MCF 10A (cell line): ENCODE measurements at regions not wholly inside any gene's neighbourhood (a gene's known extent, or its start where the extent isn't known, plus 50 kb on each side); places are given as distances from the start of the nearest gene placed in this dataset.

Experiments
- BruUV-seq: library from RNA; stranded (reverse); fragments of 400-500 nt; replicated peaks from 2 replicates; lab custom pipeline; 2021; lab: Mats Ljungman, UMichigan
- CTCF ChIA-PET: fragments of 300-600 bp; sonication (Branson Sonifier 250); formaldehyde crosslinking; extraction: SDS; loops from one replicate; lab custom pipeline; 2021; ENCODE audit warnings: antibody characterized with exemption, inconsistent platforms; lab: Yijun Ruan, JAX
- POLR2A ChIA-PET: fragments of 300-600, 350-650 bp; sonication (Branson Sonifier 250); formaldehyde crosslinking; extraction: SDS; loops from one replicate; lab custom pipeline; 2020; ENCODE audit warnings: antibody characterized with exemption, inconsistent platforms; lab: Yijun Ruan, JAX
- DNase-seq: peaks from one replicate; pipeline ENCODE4 v3.0.0-alpha.2; 2018; ENCODE audit not compliant: unreplicated experiment
- H3K27ac Mint-ChIP-seq: one replicate; pipeline ENCODE4 v1.8.0; 2022; ENCODE audit warnings: mild to moderate bottlenecking, low read depth, mixed read lengths; ENCODE audit not compliant: unreplicated experiment
- H3K27me3 Mint-ChIP-seq: one replicate; pipeline ENCODE4 v1.8.0; 2022; ENCODE audit warnings: mixed read lengths; ENCODE audit not compliant: insufficient read depth, unreplicated experiment
- H3K36me3 Mint-ChIP-seq: one replicate; pipeline ENCODE4 v1.8.0; 2022; ENCODE audit warnings: mild to moderate bottlenecking, moderate library complexity, mixed read lengths; ENCODE audit not compliant: insufficient read depth, unreplicated experiment
- H3K4me1 Mint-ChIP-seq: one replicate; pipeline ENCODE4 v1.8.0; 2022; ENCODE audit warnings: mixed read lengths; ENCODE audit not compliant: insufficient read depth, unreplicated experiment
- H3K4me3 Mint-ChIP-seq: one replicate; pipeline ENCODE4 v1.8.0; 2022; ENCODE audit warnings: mild to moderate bottlenecking, moderate library complexity, mixed read lengths; ENCODE audit not compliant: unreplicated experiment
- H3K9me3 Mint-ChIP-seq: one replicate; pipeline ENCODE4 v1.8.0; 2022; ENCODE audit warnings: mixed read lengths; ENCODE audit not compliant: unreplicated experiment
- intact Hi-C: fragments of 100-400 bp; cut with micrococcal nuclease; formaldehyde crosslinking; loops from 2 replicates; pipeline ENCODE4 v1.14.1; 2022
- TF ChIP-seq, protein P1 (sequence below): fragments of 200-600 bp; IDR thresholded peaks from one replicate; pipeline ENCODE4 v1.8.0; 2022; ENCODE audit warnings: antibody characterized with exemption, mild to moderate bottlenecking; ENCODE audit not compliant: unreplicated experiment

DNA sequence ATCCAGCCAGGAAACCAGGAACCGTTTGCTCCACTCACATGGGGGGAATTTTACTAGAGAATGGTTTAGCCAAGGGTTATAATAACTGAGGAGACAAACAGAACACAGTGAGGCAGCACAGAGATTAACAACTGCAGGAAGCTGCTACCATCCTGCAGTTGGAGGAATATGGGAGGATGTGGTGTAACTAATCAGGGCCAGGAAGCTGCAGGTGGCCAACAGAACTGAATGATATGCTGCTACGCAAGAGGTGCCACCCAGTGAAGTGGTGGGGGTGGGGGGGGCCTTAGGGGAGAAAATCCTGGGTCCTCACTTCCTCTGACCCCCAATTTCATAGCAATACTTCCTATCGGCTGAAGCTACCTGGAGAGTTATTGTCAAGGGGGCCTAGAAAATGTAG is 306.4 kb upstream of the STT3B start:
- no peak overlapping the region for H3K4me3 Mint-ChIP-seq
- ChIA-PET CTCF (no interaction called here), POLR2A (no interaction called here)
- no peaks in the 10 kb centered on the region for H3K4me1 Mint-ChIP-seq
- H3K27me3 Mint-ChIP-seq: no peaks in the 10 kb centered on the region
- no peak for DNase-seq
- H3K9me3 Mint-ChIP-seq: no peaks in the 10 kb centered on the region
- H3K27ac Mint-ChIP-seq: no peak overlapping the region
- H3K36me3 Mint-ChIP-seq: peaks cover 3% of the 10 kb centered on the region
- BruUV-seq: no TSS peak
- intact Hi-C loops: no loop called here
- TF ChIP-seq, protein P1, sequence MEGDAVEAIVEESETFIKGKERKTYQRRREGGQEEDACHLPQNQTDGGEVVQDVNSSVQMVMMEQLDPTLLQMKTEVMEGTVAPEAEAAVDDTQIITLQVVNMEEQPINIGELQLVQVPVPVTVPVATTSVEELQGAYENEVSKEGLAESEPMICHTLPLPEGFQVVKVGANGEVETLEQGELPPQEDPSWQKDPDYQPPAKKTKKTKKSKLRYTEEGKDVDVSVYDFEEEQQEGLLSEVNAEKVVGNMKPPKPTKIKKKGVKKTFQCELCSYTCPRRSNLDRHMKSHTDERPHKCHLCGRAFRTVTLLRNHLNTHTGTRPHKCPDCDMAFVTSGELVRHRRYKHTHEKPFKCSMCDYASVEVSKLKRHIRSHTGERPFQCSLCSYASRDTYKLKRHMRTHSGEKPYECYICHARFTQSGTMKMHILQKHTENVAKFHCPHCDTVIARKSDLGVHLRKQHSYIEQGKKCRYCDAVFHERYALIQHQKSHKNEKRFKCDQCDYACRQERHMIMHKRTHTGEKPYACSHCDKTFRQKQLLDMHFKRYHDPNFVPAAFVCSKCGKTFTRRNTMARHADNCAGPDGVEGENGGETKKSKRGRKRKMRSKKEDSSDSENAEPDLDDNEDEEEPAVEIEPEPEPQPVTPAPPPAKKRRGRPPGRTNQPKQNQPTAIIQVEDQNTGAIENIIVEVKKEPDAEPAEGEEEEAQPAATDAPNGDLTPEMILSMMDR: no peak

DNA sequence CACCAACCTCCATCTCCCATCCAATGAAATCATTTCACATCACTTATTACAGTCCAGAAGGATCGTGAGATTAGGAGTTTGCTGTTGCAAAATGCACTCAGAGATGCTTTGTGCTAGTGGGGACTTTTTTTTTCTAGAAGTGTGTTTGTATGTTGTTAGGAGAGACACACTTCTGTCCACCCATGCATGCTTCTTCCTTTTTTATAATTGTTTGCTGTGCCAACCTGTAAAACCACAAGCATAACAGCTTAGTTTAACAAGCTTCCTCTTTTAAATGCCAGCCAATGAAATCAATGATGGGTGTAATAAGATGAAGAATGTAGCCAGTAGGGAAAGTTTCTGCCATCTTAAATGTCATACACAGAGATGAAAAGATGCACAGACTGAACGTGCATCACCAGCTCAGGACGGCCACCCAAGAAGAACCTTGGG is 305.6 kb upstream of the STT3B start:
- intact Hi-C loops: no loop called here
- no peaks in the 10 kb centered on the region for H3K9me3 Mint-ChIP-seq
- peaks cover 1% of the 10 kb centered on the region for H3K27me3 Mint-ChIP-seq
- peaks cover 7% of the 10 kb centered on the region for H3K36me3 Mint-ChIP-seq
- DNase-seq: no peak
- no peak overlapping the region for H3K27ac Mint-ChIP-seq
- H3K4me1 Mint-ChIP-seq: no peaks in the 10 kb centered on the region
- H3K4me3 Mint-ChIP-seq: no peak overlapping the region
- ChIA-PET CTCF (no interaction called here), POLR2A (no interaction called here)
- TF ChIP-seq, protein P1: no peak
- BruUV-seq: no TSS peak

DNA sequence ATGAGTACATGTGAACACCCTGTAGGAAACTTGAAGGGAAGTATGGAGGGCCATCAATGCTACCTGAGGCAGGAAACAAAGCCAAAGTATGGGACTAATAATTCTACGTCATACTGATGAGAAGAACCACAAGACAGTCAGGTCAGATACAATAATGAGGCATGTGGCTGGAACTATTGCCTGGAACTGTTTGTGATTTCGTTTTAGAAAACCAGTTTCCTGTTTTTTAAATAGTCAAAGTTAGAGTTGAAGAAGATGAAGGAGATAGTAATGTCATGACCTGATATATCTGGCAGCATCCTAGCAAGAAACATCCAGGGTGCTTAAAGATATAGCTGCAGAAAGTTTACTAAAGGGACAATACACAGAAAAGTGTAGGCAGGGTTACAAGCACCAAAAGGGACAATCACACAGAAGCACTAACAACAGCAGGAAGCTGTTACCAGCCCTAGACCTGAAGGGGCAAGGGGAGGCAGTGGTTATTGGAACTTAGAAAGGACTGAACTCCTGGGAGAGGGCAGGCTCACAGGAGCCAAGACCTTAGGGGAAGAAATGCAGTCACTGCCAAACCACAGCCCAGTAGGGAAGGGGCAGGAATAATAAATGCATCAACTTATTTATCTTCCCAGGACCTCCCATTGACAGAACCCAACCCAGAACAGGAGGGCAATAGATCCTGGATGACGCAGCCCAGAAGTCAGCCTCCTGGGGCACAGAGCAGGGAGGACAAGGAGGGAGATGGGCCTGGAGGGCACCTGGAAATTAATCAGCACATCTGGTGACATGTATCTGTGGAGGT is 302.1 kb upstream of the STT3B start:
- POLR2A ChIA-PET: no interaction called here
- Mint-ChIP-seq H3K9me3 (no peaks in the 10 kb centered on the region), H3K4me3 (no peak overlapping the region), H3K36me3 (peaks cover 7% of the 10 kb centered on the region), H3K4me1 (peaks cover 5% of the 10 kb centered on the region), H3K27me3 (peaks cover 27% of the 10 kb centered on the region), H3K27ac (no peak overlapping the region)
- intact Hi-C loops: no loop called here
- TF ChIP-seq, protein P1: no peak
- DNase-seq: no peak
- CTCF ChIA-PET: interaction anchor here (0.8 kb wide), 1 partner anchor 31 kb away, joined by 3 read pairs; no protein-coding TSS in a partner anchor
- BruUV-seq: no TSS peak

DNA sequence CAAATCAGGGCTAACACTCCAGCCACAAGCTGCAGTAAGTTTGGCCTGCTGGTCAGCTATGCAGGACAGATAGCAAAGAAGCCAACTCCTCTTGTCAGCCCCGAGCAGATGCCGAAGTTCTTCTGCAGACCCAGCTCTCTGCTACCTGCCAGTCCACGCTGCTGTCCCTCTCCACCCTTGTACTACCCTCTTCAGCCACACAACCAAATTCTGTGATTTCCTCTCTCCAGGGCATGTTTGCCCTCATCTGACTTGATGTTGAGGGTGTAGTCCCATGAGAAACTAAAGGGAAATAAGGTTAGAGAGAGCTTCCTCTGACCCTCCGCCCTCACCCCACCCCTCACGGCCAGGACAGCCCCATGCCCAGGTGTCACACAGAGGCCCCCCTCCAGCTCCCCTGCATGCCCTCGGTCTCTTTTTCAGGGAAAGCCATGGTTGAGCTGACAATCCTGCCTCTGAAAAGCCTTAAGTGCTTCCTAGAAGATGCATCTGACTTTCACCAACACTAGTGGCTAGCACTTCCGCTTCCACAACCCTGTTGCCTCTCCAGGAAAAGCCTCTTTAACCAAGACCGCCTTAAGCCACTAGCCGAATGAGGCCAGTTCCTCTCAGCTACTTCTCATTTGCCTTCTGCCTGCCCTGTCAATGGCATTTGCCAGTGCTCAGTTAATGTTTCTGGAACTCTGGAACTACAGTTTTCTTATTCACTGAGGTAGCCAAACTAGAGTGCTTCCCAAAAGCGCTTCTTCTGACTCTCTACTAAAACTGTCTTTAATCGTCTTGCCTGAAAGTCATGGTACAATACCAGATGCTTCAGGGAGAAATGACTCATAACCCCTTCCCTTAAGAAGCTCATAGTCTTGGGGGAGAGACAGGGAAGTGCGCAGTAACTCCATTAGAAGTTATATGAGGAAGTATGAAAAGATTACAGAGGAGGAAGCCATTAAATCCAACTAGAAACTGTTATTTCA is 300.4 kb upstream of the STT3B start:
- BruUV-seq: no TSS peak
- POLR2A ChIA-PET: interaction anchor here (0.9 to 1.1 kb wide), 3 partner anchors 12 to 300 kb away, joined by 3 to 5 read pairs (median 4); partner anchors contain the start of gene STT3B
- Mint-ChIP-seq H3K36me3 (peaks cover 7% of the 10 kb centered on the region), H3K9me3 (no peaks in the 10 kb centered on the region), H3K4me1 (peaks cover 5% of the 10 kb centered on the region), H3K27ac (no peak overlapping the region), H3K27me3 (peaks cover 34% of the 10 kb centered on the region), H3K4me3 (no peak overlapping the region)
- DNase-seq: no peak
- intact Hi-C loops: no loop called here
- CTCF ChIA-PET: interaction anchor here (0.7 to 1.0 kb wide), 3 partner anchors 10 to 134 kb away, joined by 3 read pairs; no protein-coding TSS in a partner anchor
- TF ChIP-seq, protein P1: no peak
